ENCODE measurements at regions not wholly inside any gene's neighbourhood (a gene's known extent, or its start where the extent isn't known, plus 50 kb on each side); places are given as distances from the start of the nearest gene placed in this dataset.

GRCh38 chr9:694403-695154 lies 146.9 kb upstream of the DMRT1 start:
- TF ChIP-seq, protein P1, sequence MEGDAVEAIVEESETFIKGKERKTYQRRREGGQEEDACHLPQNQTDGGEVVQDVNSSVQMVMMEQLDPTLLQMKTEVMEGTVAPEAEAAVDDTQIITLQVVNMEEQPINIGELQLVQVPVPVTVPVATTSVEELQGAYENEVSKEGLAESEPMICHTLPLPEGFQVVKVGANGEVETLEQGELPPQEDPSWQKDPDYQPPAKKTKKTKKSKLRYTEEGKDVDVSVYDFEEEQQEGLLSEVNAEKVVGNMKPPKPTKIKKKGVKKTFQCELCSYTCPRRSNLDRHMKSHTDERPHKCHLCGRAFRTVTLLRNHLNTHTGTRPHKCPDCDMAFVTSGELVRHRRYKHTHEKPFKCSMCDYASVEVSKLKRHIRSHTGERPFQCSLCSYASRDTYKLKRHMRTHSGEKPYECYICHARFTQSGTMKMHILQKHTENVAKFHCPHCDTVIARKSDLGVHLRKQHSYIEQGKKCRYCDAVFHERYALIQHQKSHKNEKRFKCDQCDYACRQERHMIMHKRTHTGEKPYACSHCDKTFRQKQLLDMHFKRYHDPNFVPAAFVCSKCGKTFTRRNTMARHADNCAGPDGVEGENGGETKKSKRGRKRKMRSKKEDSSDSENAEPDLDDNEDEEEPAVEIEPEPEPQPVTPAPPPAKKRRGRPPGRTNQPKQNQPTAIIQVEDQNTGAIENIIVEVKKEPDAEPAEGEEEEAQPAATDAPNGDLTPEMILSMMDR (conservative IDR thresholded peaks at IDR 0.05; ENCODE audit: low read depth, low read length) = no peak
- TF ChIP-seq POLR2A (IDR thresholded peaks at IDR 0.05; ENCODE audit: low read depth, low read length) (peak; percentile 50), MXI1 (IDR thresholded peaks at IDR 0.05; ENCODE audit: borderline replicate concordance, low read depth, low read length) (no peak), RCOR1 (IDR thresholded peaks at IDR 0.05; ENCODE audit: insufficient replicate concordance, low read length) (peak; percentile 87), SMC3 (IDR thresholded peaks at IDR 0.05; ENCODE audit: low read depth, low read length) (no peak), MAFK (IDR thresholded peaks at IDR 0.05; ENCODE audit: low read depth, low read length) (0 out of 2 replicates have a peak, but pooled peaks have one; percentile 35), RFX5 (IDR thresholded peaks at IDR 0.05; ENCODE audit: low read depth, low read length) (no peak), BHLHE40 (IDR thresholded peaks at IDR 0.05; ENCODE audit: low read depth, low read length) (no peak; the same call in 1 of the 2 replicates), CEBPB (IDR thresholded peaks at IDR 0.05; ENCODE audit: low read depth, low read length) (peak; percentile 81), RAD21 (IDR thresholded peaks at IDR 0.05; ENCODE audit: low read length) (peak; percentile 2; the same call in 1 of the 2 replicates)
- TF ChIP-seq, protein P2, sequence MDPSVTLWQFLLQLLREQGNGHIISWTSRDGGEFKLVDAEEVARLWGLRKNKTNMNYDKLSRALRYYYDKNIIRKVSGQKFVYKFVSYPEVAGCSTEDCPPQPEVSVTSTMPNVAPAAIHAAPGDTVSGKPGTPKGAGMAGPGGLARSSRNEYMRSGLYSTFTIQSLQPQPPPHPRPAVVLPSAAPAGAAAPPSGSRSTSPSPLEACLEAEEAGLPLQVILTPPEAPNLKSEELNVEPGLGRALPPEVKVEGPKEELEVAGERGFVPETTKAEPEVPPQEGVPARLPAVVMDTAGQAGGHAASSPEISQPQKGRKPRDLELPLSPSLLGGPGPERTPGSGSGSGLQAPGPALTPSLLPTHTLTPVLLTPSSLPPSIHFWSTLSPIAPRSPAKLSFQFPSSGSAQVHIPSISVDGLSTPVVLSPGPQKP (IDR thresholded peaks at IDR 0.05; ENCODE audit: borderline replicate concordance, low read depth, low read length) = no peak

Measured in IMR-90 (cell line).